Keratinocyte (primary cell): ENCODE measurements at regions not wholly inside any gene's neighbourhood (a gene's known extent, or its start where the extent isn't known, plus 50 kb on each side); places are given as distances from the start of the nearest gene placed in this dataset.

Experiments
- CTCF ChIP-seq, 3 experiments: IDR thresholded peaks in 1 of 3; conservative IDR thresholded peaks in 1 of 3; optimal IDR thresholded peaks in 1 of 3; 2 replicates in 2 of 3; 3 replicates in 1 of 3; pipeline versions ENCODE3 to v1.5.1; 2011; ENCODE audit warnings: low read length in 3 of 3, mild to moderate bottlenecking in 3 of 3, moderate library complexity in 2 of 3, control low read depth in 1 of 3, inconsistent platforms in 1 of 3; ENCODE audit not compliant: insufficient read depth in 2 of 3; ENCODE audit errors: extremely low read depth in 1 of 3
- EZH2 ChIP-seq: IDR thresholded peaks from one replicate; pipeline ENCODE4 v1.6.1; 2012; ENCODE audit warnings: inconsistent platforms, mild to moderate bottlenecking, low read length, moderate library complexity

DNA sequence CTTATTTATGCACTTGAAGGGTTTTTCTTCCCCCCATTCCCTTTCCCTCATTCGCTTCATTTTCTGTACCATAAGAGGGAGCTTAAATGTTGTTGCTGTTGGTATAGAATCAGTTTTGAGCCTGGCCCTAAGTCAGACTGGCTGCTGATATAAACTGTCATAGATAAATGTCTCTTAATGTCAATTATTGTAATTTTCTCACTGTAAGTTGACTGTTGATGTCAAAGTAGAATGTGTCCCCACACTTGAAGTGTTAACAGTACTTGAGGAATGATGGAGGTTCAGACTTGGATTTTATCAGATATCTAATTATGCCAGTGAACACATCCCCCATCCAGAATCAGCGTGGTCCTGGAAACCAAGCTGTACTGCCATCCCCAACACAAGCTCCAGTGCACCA lies 87.8 kb downstream of the PRR15 start:
- TF ChIP-seq CTCF (optimal IDR thresholded peaks at IDR 0.05 in 1 of 3, IDR thresholded peaks at IDR 0.05 in 1 of 3, conservative IDR thresholded peaks at IDR 0.05 in 1 of 3; ENCODE audit: extremely low read depth in 1 of 3, insufficient read depth in 2 of 3, low read length in 3 of 3) (no peak), EZH2 (no peak)
